GM12873 (cell line): ENCODE measurements at regions not wholly inside any gene's neighbourhood (a gene's known extent, or its start where the extent isn't known, plus 50 kb on each side); places are given as distances from the start of the nearest gene placed in this dataset.

ENCODE experiments used
- CTCF ChIP-seq: IDR thresholded peaks from 2 replicates; pipeline ENCODE4 v1.5.1; 2012; ENCODE audit warnings: low read depth, mild to moderate bottlenecking, moderate library complexity, low read length, control low read depth; ENCODE audit not compliant: insufficient read depth; ENCODE audit errors: missing control alignments

GRCh38 chr4:114334884-114335330, 263.7 kb upstream of the UGT8 start:
- no peak for TF ChIP-seq CTCF

- TF ChIP-seq CTCF: no peak
Measured at GRCh38 chr4:114335339-114335738, 263.3 kb upstream of the UGT8 start.

DNA sequence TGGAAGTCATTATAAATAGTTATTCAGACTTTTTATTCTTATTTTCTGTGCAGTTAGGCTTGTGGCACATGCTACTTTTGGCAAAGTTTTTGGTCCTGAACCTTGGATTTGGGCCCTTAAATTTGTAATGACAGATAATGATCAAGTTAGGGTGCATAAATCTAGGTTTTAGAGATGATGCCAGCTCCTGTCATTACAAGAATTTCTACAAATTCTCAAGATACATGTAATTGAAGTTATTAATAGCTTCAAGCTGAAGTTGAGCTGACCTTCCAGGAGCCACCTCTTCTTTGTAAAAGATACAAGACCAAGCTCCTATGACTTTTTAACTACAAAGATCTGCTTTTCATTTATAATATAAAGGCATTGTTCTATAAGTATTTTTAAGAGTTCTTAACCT, 255.6 kb upstream of the UGT8 start:
- no peak for TF ChIP-seq CTCF

DNA sequence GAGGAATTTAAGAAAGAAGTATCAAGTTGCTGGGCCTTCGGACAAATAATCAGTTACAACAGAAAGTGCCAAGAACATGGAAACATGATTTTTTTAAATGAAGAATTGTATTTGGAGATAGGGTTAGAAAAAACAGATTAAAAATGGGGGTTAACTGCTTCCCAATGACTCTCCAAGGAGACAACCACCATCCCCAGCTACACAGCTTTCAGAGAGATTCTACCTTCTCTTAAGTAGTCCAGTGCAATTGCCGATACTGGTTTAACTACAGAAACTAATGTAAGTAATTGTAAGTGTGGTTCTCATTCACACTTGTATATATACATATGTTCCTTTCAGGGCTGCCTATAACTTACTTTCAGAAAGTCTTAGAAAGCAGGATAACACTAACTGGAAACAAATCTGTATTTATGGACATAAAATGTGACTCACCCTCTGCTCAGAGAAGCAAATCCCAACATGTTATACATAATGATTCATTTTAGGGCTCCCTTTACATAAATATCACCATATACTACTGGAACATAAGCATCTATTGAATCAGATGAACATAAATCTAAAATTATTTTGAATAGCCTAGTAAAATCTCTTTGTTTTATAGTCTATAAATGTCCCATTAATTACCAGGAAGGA, 248.9 kb upstream of the UGT8 start:
- no peak for TF ChIP-seq CTCF

DNA sequence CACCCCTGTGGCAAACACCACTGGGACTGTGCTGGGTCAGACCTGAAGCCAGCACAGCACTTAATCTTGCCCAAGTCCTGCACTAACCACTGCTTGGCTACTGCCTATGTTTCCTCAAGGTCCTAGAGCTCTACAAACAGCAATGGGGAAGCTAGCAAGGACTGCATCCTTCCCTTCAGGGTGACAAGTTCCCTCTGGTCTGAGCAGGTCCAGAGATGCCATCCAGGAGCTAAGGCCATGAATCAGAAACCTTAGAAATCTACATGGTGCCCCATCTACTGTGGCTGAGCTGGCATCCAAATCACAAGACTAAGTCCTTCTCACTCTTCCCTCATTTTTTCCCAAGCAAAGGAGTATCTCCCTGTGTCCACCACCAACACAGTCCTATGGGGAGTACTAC, 239.7 kb upstream of the UGT8 start:
- no peak for TF ChIP-seq CTCF

GRCh38 chr4:114361249-114361648, 237.4 kb upstream of the UGT8 start:
- no peak for TF ChIP-seq CTCF

- TF ChIP-seq CTCF: no peak
Measured at GRCh38 chr4:114364857-114365256, 233.8 kb upstream of the UGT8 start.
